ENCODE measurements at regions not wholly inside any gene's neighbourhood (a gene's known extent, or its start where the extent isn't known, plus 50 kb on each side); places are given as distances from the start of the nearest gene placed in this dataset.

- no peak for DNase-seq (ENCODE audit: low spot score)
- Histone ChIP-seq H3K27ac (no peak overlapping the region), H3K4me3 (no peak overlapping the region)
- TF ChIP-seq CTCF (IDR thresholded peaks at IDR 0.05), result no peak
Observed at GRCh38 chr6:112503091-112503596, 156.0 kb downstream of the RFPL4B start.

GRCh38 chr6:112504621-112505020 is 157.5 kb downstream of the RFPL4B start:
- no peak for TF ChIP-seq CTCF (IDR thresholded peaks at IDR 0.05)
- H3K4me3 ChIP-seq, result no peak overlapping the region
- no peak overlapping the region for H3K27ac ChIP-seq
- DNase-seq (ENCODE audit: low spot score), result no peak

GRCh38 chr6:112511441-112511840 is 164.3 kb downstream of the RFPL4B start:
- no peak for DNase-seq (ENCODE audit: low spot score)
- H3K27ac ChIP-seq, result no peak overlapping the region
- no peak overlapping the region for H3K4me3 ChIP-seq
- TF ChIP-seq CTCF (IDR thresholded peaks at IDR 0.05), result no peak

- no peak for DNase-seq (ENCODE audit: low spot score)
- Histone ChIP-seq H3K27ac (no peak overlapping the region), H3K4me3 (no peak overlapping the region)
- TF ChIP-seq CTCF (IDR thresholded peaks at IDR 0.05), result no peak
Observed at GRCh38 chr6:112513175-112513574, 166.0 kb downstream of the RFPL4B start.

- no peak for TF ChIP-seq CTCF (IDR thresholded peaks at IDR 0.05)
- H3K27ac ChIP-seq, result no peak overlapping the region
- H3K4me3 ChIP-seq, result no peak overlapping the region
- DNase-seq (ENCODE audit: low spot score), result no peak
Observed at GRCh38 chr6:112522587-112522986, 175.5 kb downstream of the RFPL4B start.

- H3K4me3 ChIP-seq, result no peak overlapping the region
- no peak for DNase-seq (ENCODE audit: low spot score)
- TF ChIP-seq CTCF (IDR thresholded peaks at IDR 0.05), result no peak
- no peak overlapping the region for H3K27ac ChIP-seq
Observed at GRCh38 chr6:112524071-112524470, 176.9 kb downstream of the RFPL4B start.

GRCh38 chr6:112525749-112526148 is 178.6 kb downstream of the RFPL4B start:
- no peak overlapping the region for H3K27ac ChIP-seq
- no peak for TF ChIP-seq CTCF (IDR thresholded peaks at IDR 0.05)
- no peak for DNase-seq (ENCODE audit: low spot score)
- H3K4me3 ChIP-seq, result no peak overlapping the region
